ENCODE measurements at regions not wholly inside any gene's neighbourhood (a gene's known extent, or its start where the extent isn't known, plus 50 kb on each side); places are given as distances from the start of the nearest gene placed in this dataset.

GRCh38 chr7:16007911-16008310 is 321.4 kb upstream of the MEOX2 start:
- no peak for TF ChIP-seq POLR2A (IDR thresholded peaks at IDR 0.05)
- TF ChIP-seq CTCF (IDR thresholded peaks at IDR 0.05) = no peak

GRCh38 chr7:16004702-16005101 is 318.2 kb upstream of the MEOX2 start:
- H3K4me1 ChIP-seq = no peaks in the 10 kb centered on the region
- no peak overlapping the region for H3K4me3 ChIP-seq
- H3K27me3 ChIP-seq = no peaks in the 10 kb centered on the region
- TF ChIP-seq CTCF (IDR thresholded peaks at IDR 0.05) = no peak
- no peak for TF ChIP-seq POLR2A (IDR thresholded peaks at IDR 0.05)
- H3K36me3 ChIP-seq = no peaks in the 10 kb centered on the region
- no peak overlapping the region for H3K27ac ChIP-seq
- DNase-seq = no peak
- H3K9me3 ChIP-seq = no peaks in the 10 kb centered on the region

More at GRCh38 chr7:16007911-16008310, 321.4 kb upstream of the MEOX2 start:
- Histone ChIP-seq H3K27me3 (no peaks in the 10 kb centered on the region), H3K9me3 (no peaks in the 10 kb centered on the region), H3K27ac (no peak overlapping the region), H3K4me1 (no peaks in the 10 kb centered on the region), H3K36me3 (no peaks in the 10 kb centered on the region), H3K4me3 (no peak overlapping the region)
- no peak for DNase-seq

GRCh38 chr7:16001477-16001876 is 315.0 kb upstream of the MEOX2 start:
- no peaks in the 10 kb centered on the region for H3K9me3 ChIP-seq
- H3K27me3 ChIP-seq = no peaks in the 10 kb centered on the region
- H3K27ac ChIP-seq = no peak overlapping the region
- H3K4me3 ChIP-seq = no peak overlapping the region
- DNase-seq = no peak
- H3K4me1 ChIP-seq = no peaks in the 10 kb centered on the region
- TF ChIP-seq CTCF (IDR thresholded peaks at IDR 0.05) (no peak), POLR2A (IDR thresholded peaks at IDR 0.05) (no peak)
- no peaks in the 10 kb centered on the region for H3K36me3 ChIP-seq

- Histone ChIP-seq H3K4me3 (no peak overlapping the region), H3K9me3 (no peaks in the 10 kb centered on the region), H3K27me3 (no peaks in the 10 kb centered on the region), H3K4me1 (no peaks in the 10 kb centered on the region), H3K27ac (no peak overlapping the region), H3K36me3 (no peaks in the 10 kb centered on the region)
- DNase-seq = no peak
- TF ChIP-seq POLR2A (IDR thresholded peaks at IDR 0.05) (no peak), CTCF (IDR thresholded peaks at IDR 0.05) (no peak)
These were observed 312.1 kb upstream of the MEOX2 start for GRCh38 chr7:15998617-15999016.

GRCh38 chr7:15995027-15995426 is 308.5 kb upstream of the MEOX2 start:
- no peak overlapping the region for H3K4me3 ChIP-seq

More at GRCh38 chr7:15995027-15995426, 308.5 kb upstream of the MEOX2 start:
- TF ChIP-seq CTCF (IDR thresholded peaks at IDR 0.05) (no peak), POLR2A (IDR thresholded peaks at IDR 0.05) (no peak)
- H3K27me3 ChIP-seq = no peaks in the 10 kb centered on the region
- H3K9me3 ChIP-seq = no peaks in the 10 kb centered on the region
- DNase-seq = no peak
- H3K36me3 ChIP-seq = no peaks in the 10 kb centered on the region
- H3K27ac ChIP-seq = no peak overlapping the region
- no peaks in the 10 kb centered on the region for H3K4me1 ChIP-seq
